Kidney epithelial cell (primary cell): ENCODE measurements at regions not wholly inside any gene's neighbourhood (a gene's known extent, or its start where the extent isn't known, plus 50 kb on each side); places are given as distances from the start of the nearest gene placed in this dataset.

Experiments used
- DNase-seq: peaks from one replicate; pipeline ENCODE4 v3.0.0-alpha.2; 2010; ENCODE audit warnings: low read depth
- H3K27me3 ChIP-seq: 2 replicates; pipeline ENCODE4 v1.6.0; 2011; ENCODE audit warnings: low read length; ENCODE audit not compliant: control insufficient read depth, insufficient read depth
- H3K36me3 ChIP-seq: 2 replicates; pipeline ENCODE4 v1.5.1; 2011; ENCODE audit warnings: low read length; ENCODE audit not compliant: control insufficient read depth, insufficient read depth
- H3K4me3 ChIP-seq: 2 replicates; pipeline ENCODE4 v1.5.1; 2011; ENCODE audit warnings: low read depth, mild to moderate bottlenecking, control low read depth, low read length
- CTCF ChIP-seq: IDR thresholded peaks from 2 replicates; pipeline ENCODE4 v1.5.1; 2011; ENCODE audit warnings: mild to moderate bottlenecking, moderate library complexity, low read length, control low read depth, inconsistent platforms; ENCODE audit not compliant: insufficient read depth, poor library complexity, severe bottlenecking

GRCh38 chr1:8247811-8248436, 70.0 kb upstream of the SLC45A1 start:
- Histone ChIP-seq H3K4me3 (no peak overlapping the region), H3K27me3 (no peaks in the 10 kb centered on the region), H3K36me3 (no peaks in the 10 kb centered on the region)
- no peak for TF ChIP-seq CTCF
- DNase-seq: no peak

- DNase-seq: no peak
- no peak for TF ChIP-seq CTCF
- Histone ChIP-seq H3K36me3 (no peaks in the 10 kb centered on the region), H3K27me3 (no peaks in the 10 kb centered on the region), H3K4me3 (no peak overlapping the region)
These were observed 73.6 kb upstream of the SLC45A1 start for GRCh38 chr1:8244304-8244703.

GRCh38 chr1:8242498-8242897, 75.4 kb upstream of the SLC45A1 start:
- Histone ChIP-seq H3K4me3 (no peak overlapping the region), H3K36me3 (no peaks in the 10 kb centered on the region), H3K27me3 (no peaks in the 10 kb centered on the region)
- TF ChIP-seq CTCF: no peak
- DNase-seq: no peak

GRCh38 chr1:8241417-8242014, 76.4 kb upstream of the SLC45A1 start:
- no peak for TF ChIP-seq CTCF
- Histone ChIP-seq H3K36me3 (no peaks in the 10 kb centered on the region), H3K4me3 (no peak overlapping the region), H3K27me3 (no peaks in the 10 kb centered on the region)
- no peak for DNase-seq

GRCh38 chr1:8239306-8240023, 78.4 kb upstream of the SLC45A1 start:
- no peak for DNase-seq
- no peak for TF ChIP-seq CTCF
- H3K4me3 ChIP-seq: no peak overlapping the region
- H3K36me3 ChIP-seq: no peaks in the 10 kb centered on the region
- no peaks in the 10 kb centered on the region for H3K27me3 ChIP-seq
